ENCODE measurements at regions not wholly inside any gene's neighbourhood (a gene's known extent, or its start where the extent isn't known, plus 50 kb on each side); places are given as distances from the start of the nearest gene placed in this dataset.
"Not testable (repeated sequence)": the region's sequence is repeated elsewhere in the genome, so short reads cannot be mapped to it uniquely, and the experiment has no call there.

DNA sequence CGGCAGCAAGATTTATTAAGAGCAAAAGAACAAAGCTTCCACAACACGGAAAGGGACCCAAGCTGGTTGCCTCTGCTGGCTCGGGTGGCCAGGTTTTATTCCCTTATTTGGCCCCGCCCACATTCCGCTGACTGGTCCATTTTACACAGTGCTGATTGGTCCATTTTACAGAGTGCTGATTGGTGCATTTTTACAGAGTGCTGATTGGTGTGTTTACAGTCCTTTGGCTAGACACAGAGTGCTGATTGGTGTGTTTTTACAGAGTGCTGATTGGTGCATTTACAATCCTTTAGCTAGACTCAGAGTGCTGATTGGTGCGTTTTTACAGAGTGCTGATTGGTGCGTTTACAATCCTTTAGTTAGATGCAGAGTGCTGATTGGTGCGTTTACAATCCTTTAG lies 358.4 kb upstream of the PDE3A start:
- H3K36me3 ChIP-seq; DNase-seq (ENCODE audit: low read depth in 1 of 2, low spot score in 2 of 2); H3K27me3 ChIP-seq (replicated peaks): not testable (repeated sequence)

DNA sequence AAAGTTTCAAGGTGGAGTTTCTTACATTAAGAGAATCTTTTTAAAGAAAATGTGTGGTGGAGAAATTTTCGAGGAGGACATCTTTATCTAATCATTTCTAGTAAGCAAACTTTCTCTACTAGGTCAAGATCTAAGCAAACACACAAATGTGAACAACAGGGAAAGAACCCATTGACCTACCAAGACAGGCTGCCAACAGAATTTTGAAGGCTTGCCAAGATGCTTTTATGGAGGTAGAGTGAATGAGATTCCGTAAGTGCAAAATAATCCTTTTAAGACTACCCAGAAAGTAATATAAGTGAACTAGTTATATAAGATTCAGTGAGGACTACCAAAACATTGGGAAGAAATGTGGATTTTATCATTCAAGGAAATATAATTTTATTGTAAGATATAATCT lies 357.1 kb upstream of the PDE3A start:
- H3K9me3 ChIP-seq (replicated peaks) = no peaks in the 10 kb centered on the region
- H3K4me1 ChIP-seq (replicated peaks) = no peaks in the 10 kb centered on the region
- no peak for DNase-seq (ENCODE audit: low read depth in 1 of 2, low spot score in 2 of 2)
- no peaks in the 10 kb centered on the region for H3K27me3 ChIP-seq (replicated peaks)
- H3K36me3 ChIP-seq = no peaks in the 10 kb centered on the region
- no peak overlapping the region for H3K27ac ChIP-seq
- H3K4me3 ChIP-seq = no peak overlapping the region

More for the DNA sequence above, 358.4 kb upstream of the PDE3A start:
- not testable (repeated sequence) for H3K4me1 ChIP-seq (replicated peaks); H3K9me3 ChIP-seq (replicated peaks); H3K27ac ChIP-seq; H3K4me3 ChIP-seq

DNA sequence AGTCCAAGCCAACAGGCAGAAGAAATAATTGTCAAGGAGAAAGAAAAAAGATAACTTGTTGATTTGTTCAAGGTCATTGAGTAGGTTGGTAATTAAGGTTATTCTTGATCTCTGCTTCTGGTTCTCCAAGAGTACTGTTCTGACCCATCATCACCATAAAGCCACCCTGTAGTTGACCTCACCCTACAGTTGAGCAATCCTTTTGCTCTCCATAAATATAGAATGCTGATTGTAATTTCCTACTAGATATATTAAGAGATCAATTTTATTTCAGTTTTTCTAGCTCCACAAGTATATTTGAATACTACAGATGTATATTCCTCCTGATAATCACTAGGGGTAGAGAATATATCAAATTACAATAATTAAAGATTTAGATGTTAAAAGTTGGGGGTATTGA lies 350.5 kb upstream of the PDE3A start:
- H3K9me3 ChIP-seq (replicated peaks) = no peaks in the 10 kb centered on the region
- no peaks in the 10 kb centered on the region for H3K4me1 ChIP-seq (replicated peaks)
- no peak for DNase-seq (ENCODE audit: low read depth in 1 of 2, low spot score in 2 of 2)
- H3K36me3 ChIP-seq = no peaks in the 10 kb centered on the region
- H3K27me3 ChIP-seq (replicated peaks) = no peaks in the 10 kb centered on the region
- no peak overlapping the region for H3K27ac ChIP-seq
- H3K4me3 ChIP-seq = no peak overlapping the region

DNA sequence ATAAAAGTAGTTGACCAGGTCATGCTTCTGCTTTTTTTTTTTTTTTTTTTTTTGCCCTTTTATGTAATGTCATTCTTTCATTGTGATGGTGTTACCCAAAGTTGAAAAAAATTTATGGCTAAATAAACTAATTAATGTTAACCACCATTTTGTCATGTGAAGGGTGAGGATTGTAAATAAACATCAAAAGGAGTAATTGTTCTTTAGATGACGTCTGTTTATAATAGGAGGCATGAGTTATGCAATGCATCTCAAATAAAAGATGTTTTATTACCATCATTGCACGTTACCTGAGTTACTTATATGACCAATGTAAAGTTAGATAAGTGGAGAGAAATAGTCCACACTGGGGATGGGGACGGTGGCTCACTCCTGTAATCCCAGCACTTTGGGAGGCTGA lies 349.9 kb upstream of the PDE3A start:
- H3K27me3 ChIP-seq (replicated peaks) = no peaks in the 10 kb centered on the region
- no peaks in the 10 kb centered on the region for H3K9me3 ChIP-seq (replicated peaks)
- H3K27ac ChIP-seq = no peak overlapping the region
- no peak for DNase-seq (ENCODE audit: low read depth in 1 of 2, low spot score in 2 of 2)
- H3K4me1 ChIP-seq (replicated peaks) = no peaks in the 10 kb centered on the region
- H3K36me3 ChIP-seq = no peaks in the 10 kb centered on the region
- no peak overlapping the region for H3K4me3 ChIP-seq

DNA sequence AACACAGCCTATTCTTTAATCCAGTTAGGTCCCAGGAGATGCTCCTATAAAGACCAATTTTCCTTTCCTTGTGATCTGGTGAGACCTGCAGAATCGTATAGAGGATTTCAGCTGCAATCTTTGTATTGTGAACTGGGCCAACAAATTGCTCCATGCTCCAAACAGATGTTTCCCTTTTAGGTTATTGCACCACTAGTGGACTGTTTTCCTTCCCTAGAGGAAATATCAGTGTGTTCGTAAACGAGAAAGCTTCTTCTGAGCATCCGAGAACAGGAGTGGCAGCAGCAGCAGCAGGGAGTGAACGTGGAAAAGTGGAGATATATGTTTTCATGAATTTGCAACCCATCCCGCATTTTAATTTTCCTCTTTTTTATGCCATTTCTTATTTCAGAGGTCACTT lies 344.1 kb upstream of the PDE3A start:
- no peaks in the 10 kb centered on the region for H3K4me1 ChIP-seq (replicated peaks)
- H3K36me3 ChIP-seq = no peaks in the 10 kb centered on the region
- H3K27me3 ChIP-seq (replicated peaks) = no peaks in the 10 kb centered on the region
- no peaks in the 10 kb centered on the region for H3K9me3 ChIP-seq (replicated peaks)
- H3K27ac ChIP-seq = no peak overlapping the region
- no peak for DNase-seq (ENCODE audit: low read depth in 1 of 2, low spot score in 2 of 2)
- H3K4me3 ChIP-seq = no peak overlapping the region

DNA sequence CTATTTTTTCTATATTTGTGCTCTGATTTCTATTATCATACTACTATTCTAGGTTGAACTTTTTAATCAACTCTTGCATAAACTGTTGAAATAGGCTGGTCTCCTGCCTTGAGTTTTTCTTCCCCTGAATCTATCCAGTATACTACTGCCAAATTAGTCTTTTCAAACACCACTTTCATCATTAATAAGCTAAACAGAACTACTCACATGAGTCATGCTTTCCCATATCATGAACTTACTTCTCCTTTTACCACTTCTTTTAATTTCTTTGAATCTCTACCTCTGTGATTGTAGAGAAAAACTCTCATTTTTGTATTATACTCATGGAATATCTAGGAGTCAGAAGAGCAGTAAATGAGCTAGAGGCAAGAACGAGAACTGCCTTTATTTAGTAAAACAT lies 340.3 kb upstream of the PDE3A start:
- H3K4me1 ChIP-seq (replicated peaks) = no peaks in the 10 kb centered on the region
- H3K36me3 ChIP-seq = no peaks in the 10 kb centered on the region
- no peaks in the 10 kb centered on the region for H3K27me3 ChIP-seq (replicated peaks)
- H3K4me3 ChIP-seq = no peak overlapping the region
- H3K27ac ChIP-seq = no peak overlapping the region
- DNase-seq (ENCODE audit: low read depth in 1 of 2, low spot score in 2 of 2) = no peak
- H3K9me3 ChIP-seq (replicated peaks) = no peaks in the 10 kb centered on the region

DNA sequence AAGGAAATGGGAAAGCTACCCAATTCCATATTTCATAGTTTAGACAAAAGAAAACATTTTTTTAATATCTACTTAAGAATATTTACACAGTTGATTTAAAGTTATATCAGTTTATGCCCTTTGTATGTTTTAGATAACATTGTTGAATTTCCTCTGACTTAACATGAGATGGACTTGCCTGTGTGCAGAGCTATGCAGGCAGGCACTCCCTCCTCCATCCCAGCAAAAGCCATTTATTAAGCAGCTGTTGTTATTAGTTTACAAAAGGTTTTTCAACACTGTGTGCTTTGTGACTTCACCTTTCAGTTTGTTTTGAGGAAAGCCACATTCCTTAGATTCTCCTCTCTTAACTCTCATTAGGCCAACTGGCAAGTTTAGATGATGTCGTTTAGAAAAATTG lies 337.5 kb upstream of the PDE3A start:
- DNase-seq (ENCODE audit: low read depth in 1 of 2, low spot score in 2 of 2) = no peak

DNA sequence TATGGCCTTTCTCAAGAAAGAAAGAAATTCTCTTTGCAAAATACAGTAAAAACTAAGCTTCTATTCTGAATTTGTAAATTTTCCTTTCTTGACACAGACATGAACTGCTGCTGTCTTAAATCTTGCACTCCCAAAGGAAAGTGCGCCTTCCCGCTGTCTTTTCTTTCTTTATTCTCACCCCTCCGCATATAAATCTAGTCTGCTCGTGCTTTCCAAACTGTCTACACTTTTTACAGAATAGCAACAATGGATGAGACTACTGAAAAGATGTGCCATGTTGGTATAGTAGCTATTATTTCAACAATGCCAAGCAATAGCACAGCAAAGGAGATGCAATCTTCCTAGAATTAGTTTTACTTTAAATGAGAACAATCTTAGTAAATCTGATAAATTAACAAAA lies 328.8 kb upstream of the PDE3A start:
- no peak overlapping the region for H3K4me3 ChIP-seq
- H3K9me3 ChIP-seq (replicated peaks) = no peaks in the 10 kb centered on the region
- no peak for DNase-seq (ENCODE audit: low read depth in 1 of 2, low spot score in 2 of 2)
- no peaks in the 10 kb centered on the region for H3K4me1 ChIP-seq (replicated peaks)
- no peaks in the 10 kb centered on the region for H3K27me3 ChIP-seq (replicated peaks)
- H3K27ac ChIP-seq = no peak overlapping the region
- no peaks in the 10 kb centered on the region for H3K36me3 ChIP-seq

More for the DNA sequence above, 337.5 kb upstream of the PDE3A start:
- Histone ChIP-seq H3K9me3 (replicated peaks) (no peaks in the 10 kb centered on the region), H3K27ac (no peak overlapping the region), H3K27me3 (replicated peaks) (no peaks in the 10 kb centered on the region), H3K4me3 (no peak overlapping the region), H3K36me3 (no peaks in the 10 kb centered on the region), H3K4me1 (replicated peaks) (no peaks in the 10 kb centered on the region)

DNA sequence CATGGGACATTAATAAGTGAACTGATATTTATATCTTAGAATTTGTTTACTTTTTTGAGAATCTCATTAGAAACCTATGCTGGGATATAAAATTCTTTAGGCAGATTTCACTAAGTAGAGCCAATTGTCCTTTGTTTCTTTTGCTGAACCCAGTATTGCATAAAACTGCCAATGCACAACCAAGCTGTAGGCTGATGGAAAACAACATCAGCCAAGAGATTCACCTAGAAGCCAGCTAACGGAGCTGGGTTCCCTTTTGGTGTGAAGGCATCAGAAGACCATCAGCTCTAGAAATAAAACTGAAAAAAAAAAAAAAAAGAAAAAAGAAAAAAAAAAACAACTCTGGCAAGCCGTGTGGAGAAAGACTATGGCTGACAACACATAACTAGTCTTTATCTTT lies 328.2 kb upstream of the PDE3A start:
- Histone ChIP-seq H3K27me3 (replicated peaks) (no peaks in the 10 kb centered on the region), H3K36me3 (no peaks in the 10 kb centered on the region), H3K4me3 (no peak overlapping the region), H3K27ac (no peak overlapping the region), H3K4me1 (replicated peaks) (no peaks in the 10 kb centered on the region), H3K9me3 (replicated peaks) (no peaks in the 10 kb centered on the region)
- no peak for DNase-seq (ENCODE audit: low read depth in 1 of 2, low spot score in 2 of 2)

DNA sequence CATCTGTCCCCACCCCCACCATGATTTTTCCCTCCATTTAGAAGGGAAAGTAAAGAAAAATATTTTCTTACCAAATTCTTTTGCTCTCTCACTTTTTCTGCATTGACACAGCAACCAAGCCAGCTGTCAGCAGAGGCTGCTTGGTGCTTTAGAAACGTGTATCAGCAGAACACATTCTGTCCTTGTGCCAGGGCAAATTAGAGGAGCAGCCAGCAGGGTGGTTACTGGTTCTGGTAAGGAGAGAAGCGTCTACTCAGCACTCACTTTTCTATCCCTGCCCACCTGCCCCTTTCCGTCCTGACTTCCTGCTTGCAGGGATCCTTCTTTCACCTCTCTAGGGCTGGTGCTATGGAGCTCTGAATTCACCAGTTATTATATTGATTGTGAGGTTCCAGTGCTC lies 327.5 kb upstream of the PDE3A start:
- no peak for DNase-seq (ENCODE audit: low read depth in 1 of 2, low spot score in 2 of 2)
- Histone ChIP-seq H3K9me3 (replicated peaks) (no peaks in the 10 kb centered on the region), H3K27ac (no peak overlapping the region), H3K36me3 (no peaks in the 10 kb centered on the region), H3K4me3 (no peak overlapping the region), H3K27me3 (replicated peaks) (no peaks in the 10 kb centered on the region), H3K4me1 (replicated peaks) (no peaks in the 10 kb centered on the region)

DNA sequence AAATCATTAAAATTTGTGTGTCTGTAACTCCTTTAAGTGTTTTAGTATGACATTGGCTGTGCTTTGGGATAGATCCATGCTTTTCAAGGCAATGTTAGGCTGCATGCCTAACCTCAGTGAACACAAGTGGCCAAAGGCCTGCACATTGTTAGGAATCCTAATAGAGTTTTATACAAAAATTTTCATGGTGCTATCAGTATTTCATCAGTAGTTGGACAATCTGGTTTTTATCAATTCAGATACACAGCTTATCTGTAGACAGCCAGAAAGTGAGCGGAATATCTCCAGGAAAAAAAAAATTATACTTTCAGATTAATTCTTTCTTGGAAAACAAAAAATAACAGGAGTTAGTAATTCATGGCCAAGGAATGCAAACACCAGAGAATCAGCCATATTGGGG lies 324.0 kb upstream of the PDE3A start:
- Histone ChIP-seq H3K27me3 (replicated peaks) (no peaks in the 10 kb centered on the region), H3K36me3 (no peaks in the 10 kb centered on the region), H3K27ac (no peak overlapping the region), H3K9me3 (replicated peaks) (no peaks in the 10 kb centered on the region), H3K4me3 (no peak overlapping the region), H3K4me1 (replicated peaks) (no peaks in the 10 kb centered on the region)
- no peak for DNase-seq (ENCODE audit: low read depth in 1 of 2, low spot score in 2 of 2)

DNA sequence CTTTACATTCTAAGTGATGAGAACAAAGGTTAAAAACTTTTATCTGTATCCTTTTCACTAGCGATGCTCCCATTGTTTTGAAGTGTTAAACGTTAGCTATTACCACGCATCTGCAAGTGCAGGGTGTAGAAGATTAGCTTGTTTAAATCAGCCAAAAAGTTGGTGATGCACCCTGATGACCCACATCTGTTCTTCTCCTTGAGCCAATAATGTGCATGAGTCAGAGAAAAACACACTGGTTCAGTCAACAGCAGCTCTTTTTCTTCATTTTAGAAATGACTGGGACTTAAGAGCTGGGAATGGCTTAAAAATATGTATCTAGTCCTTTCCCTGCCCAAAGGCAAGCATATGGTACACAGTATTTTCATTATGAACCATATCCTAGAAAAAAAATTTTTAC lies 323.5 kb upstream of the PDE3A start:
- no peak overlapping the region for H3K4me3 ChIP-seq
- no peak for DNase-seq (ENCODE audit: low read depth in 1 of 2, low spot score in 2 of 2)
- H3K27ac ChIP-seq = no peak overlapping the region
- no peaks in the 10 kb centered on the region for H3K4me1 ChIP-seq (replicated peaks)
- no peaks in the 10 kb centered on the region for H3K36me3 ChIP-seq
- no peaks in the 10 kb centered on the region for H3K27me3 ChIP-seq (replicated peaks)
- H3K9me3 ChIP-seq (replicated peaks) = no peaks in the 10 kb centered on the region

DNA sequence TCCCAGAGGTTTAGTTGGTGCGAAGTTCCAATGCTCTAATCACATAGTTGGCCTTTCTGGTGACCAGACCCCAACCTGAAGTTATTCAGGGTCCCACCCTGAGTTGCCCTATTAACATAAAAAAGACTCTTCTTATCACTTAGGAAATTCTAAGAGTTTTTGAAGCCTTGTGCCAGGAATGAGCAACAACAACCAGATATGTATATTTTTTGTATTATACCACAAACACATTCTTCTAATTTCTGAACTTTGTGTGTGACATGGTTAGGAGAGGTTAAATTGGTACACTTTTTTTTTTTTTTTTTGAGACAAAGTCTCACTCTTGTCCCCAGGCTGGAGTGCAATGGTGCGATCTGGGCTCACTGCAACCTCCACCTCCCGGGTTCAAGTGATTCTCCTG lies 320.4 kb upstream of the PDE3A start:
- DNase-seq (ENCODE audit: low read depth in 1 of 2, low spot score in 2 of 2) = no peak
- Histone ChIP-seq H3K4me1 (replicated peaks) (no peaks in the 10 kb centered on the region), H3K4me3 (no peak overlapping the region), H3K27ac (no peak overlapping the region), H3K36me3 (no peaks in the 10 kb centered on the region), H3K9me3 (replicated peaks) (no peaks in the 10 kb centered on the region), H3K27me3 (replicated peaks) (no peaks in the 10 kb centered on the region)

DNA sequence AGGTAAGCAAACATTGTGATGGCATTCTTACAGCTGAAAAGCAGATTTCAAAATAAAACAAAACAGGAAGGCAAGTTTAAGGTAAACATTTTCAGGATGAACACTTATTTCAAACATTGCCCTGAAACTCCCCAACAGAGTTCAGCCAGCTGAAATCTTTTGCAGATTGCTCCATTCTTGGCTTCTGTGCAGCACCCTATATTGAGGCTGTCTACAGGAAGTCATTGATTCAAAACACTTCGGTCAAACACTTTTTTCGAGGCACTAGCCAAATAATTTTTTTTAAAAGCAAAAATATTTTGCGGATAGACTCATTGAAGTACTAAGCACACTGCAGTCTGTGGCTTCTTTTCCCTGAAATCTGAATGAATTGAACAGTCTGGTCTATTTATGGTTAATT lies 318.1 kb upstream of the PDE3A start:
- Histone ChIP-seq H3K4me1 (replicated peaks) (no peaks in the 10 kb centered on the region), H3K9me3 (replicated peaks) (no peaks in the 10 kb centered on the region), H3K27me3 (replicated peaks) (no peaks in the 10 kb centered on the region), H3K36me3 (no peaks in the 10 kb centered on the region), H3K27ac (no peak overlapping the region), H3K4me3 (no peak overlapping the region)
- no peak for DNase-seq (ENCODE audit: low read depth in 1 of 2, low spot score in 2 of 2)

DNA sequence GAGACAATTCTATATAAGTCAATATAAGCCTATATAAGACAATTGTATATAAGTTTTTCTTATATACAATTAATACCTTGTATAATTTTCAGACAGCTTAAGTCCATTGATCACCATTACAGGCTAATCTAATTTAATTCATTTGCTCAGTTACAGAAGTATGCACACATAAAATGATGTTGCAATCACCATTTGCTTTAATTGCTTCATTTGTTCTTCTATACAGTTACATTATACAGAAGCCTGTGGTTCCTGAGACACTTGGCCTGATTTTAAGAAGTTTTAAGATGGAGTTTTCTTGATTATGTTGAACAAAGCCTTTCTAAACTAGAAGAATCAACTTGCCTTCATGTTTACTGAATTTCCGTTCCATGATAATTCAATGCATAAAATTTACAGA lies 314.6 kb upstream of the PDE3A start:
- Histone ChIP-seq H3K4me3 (no peak overlapping the region), H3K36me3 (no peaks in the 10 kb centered on the region), H3K4me1 (replicated peaks) (no peaks in the 10 kb centered on the region), H3K27me3 (replicated peaks) (no peaks in the 10 kb centered on the region), H3K9me3 (replicated peaks) (no peaks in the 10 kb centered on the region), H3K27ac (no peak overlapping the region)
- no peak for DNase-seq (ENCODE audit: low read depth in 1 of 2, low spot score in 2 of 2)
